NCI-H2171 treated with DMSO at 0.1 percent for 48 hours (cell line): ENCODE measurements at regions not wholly inside any gene's neighbourhood (a gene's known extent, or its start where the extent isn't known, plus 50 kb on each side); places are given as distances from the start of the nearest gene placed in this dataset.
A peak's percentile ranks its signal among the peaks of the same experiment; 100 is the strongest.

Experiments used
- DNase-seq: peaks from one replicate; lab custom pipeline; 2025; lab: John Stamatoyannopoulos, UW

DNA sequence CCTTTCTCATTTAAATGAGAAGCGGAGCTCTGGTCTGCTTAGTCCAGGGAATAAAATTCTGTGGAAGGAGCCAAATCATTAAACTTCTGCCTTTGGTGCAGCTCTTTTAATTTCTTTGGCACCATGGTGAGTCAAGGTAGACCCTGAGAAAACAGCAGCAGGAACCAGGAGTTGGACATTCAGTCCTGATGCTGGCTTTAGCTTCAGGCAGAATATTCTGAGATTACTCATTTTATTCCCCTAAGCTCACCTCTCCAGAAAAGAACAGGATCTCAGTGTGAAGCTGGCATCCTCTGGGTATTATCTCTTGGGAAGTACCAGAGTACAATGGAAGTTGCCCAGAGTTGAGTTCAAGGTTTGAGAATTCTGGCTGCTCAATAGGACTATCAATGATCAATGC is 211.6 kb upstream of the NRP1 start:
- no peak for DNase-seq

DNA sequence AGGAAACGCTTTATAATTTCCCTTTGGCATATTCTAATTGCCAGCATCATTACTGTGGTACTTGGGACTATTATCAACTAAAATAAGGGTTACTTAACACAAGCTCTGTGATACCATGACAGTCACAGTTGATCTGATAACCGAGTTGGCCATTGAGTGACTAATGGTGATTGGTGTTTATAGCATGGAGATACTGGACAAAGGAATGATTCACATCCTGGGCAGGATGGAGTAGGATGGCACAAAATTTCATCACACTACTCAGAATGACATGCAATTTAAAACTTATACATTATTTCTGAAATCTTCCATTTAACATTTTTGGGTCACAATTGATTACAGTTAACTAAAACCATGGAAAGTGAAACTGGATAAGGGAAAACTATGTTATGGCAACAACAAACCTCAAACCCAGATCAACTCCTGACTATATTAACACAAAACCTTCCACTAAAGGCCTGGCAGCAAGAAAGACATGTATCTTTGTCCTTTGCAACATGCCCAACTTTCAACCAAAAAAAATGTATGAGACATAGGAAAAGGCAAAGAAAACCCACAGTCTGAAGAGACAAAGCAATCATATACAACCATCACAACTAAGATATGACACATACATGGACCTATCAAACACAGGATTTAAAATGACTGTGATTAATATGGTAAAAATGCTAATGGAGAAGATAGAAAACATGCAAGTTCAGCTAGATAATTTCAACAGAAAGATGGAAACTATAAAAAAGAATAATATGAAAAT is 208.5 kb upstream of the NRP1 start:
- no peak for DNase-seq

DNA sequence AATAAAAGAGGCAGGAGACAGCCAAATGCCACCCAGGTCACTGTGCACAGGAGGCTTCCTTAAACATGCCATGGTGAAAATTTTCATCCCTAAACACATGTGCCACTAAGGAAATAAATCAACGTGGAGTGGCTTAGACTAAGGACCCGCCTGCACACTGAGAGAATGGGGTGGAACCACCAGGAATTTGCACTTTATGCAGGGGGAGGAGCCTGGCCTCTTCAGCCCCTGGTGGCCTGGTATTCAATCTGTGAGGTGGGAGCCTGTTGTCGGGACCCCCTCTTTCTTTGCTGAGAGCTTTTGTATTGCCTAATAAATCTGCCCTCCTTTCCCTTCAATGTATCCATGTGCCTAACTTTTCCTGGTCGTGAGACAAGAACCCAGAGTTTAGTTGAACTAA is 204.6 kb upstream of the NRP1 start:
- no peak for DNase-seq

DNA sequence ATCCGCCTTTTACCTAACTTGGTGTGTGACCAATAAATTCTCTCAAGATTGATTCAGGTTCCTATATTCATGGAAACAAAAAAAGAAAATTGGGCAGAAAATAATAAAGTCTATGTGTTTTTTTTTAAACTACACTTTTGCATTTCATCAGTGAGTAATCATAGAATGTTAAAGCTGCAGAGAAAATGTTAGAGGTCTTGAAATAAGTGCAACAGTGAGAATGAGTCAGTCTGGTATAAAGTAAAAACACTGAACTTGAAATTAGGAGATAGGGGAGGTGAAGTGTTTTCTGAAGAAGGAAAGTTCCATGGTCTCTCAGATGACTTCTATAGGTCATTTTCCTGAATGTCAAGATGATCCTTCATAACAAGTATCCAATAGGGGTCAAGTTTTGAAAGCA is 202.6 kb upstream of the NRP1 start:
- no peak for DNase-seq

DNA sequence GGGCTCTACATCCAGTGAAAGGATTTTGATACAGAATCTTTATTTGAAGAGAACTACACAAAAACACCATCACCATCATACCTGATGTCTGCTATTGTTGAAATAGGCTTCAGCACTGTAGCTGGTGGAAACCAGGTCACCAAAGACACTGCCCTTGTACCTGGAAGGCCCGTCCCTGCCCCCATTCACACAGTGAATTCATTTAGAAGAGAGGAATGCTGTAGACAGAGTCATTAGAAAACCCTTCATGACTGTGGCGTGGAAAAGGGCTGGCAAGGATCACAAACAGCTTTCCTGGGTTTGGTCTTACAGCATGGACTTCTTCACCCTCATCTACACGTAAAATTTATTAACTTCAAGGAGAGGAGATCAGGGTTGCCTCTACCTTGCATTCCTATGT is 202.0 kb upstream of the NRP1 start:
- no peak for DNase-seq

DNA sequence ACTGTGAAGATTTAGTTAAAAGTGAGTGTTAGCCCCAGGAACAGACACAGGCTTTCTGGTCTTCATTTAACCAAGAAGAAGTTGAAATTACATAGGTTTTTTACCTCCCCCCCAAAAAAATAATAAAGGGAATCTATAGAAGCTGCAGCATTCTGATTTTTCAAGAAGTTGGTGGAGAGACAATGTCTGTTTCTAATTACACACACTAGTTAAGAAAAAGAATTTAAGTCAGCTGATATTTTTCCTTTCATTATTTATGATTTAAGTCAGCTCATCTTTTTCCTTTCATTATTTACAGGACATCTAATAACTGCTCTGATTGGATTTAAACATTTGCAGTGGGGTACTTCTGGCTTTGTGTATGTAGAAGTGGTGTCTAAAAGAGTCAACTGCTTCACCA is 201.4 kb upstream of the NRP1 start:
- no peak for DNase-seq

DNA sequence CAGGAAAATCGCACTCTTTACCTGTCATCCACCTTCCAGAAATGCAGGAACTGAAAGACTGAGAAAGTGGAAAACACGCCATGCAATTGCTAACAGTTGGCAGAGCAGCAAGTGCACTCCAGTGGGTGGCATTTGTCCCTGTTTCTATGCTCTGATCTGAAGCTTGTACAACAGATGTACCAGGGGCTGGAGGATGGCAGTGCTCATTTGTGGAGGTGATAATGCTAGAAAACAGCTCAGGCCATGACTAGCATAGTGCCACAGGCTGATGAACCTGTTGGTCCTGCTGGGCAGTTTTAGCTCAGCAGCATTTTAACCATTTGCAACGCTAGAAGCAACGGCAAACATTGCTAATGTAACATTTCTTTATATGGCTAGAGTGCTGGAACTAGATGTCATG is 199.9 kb upstream of the NRP1 start:
- DNase-seq, result no peak

DNA sequence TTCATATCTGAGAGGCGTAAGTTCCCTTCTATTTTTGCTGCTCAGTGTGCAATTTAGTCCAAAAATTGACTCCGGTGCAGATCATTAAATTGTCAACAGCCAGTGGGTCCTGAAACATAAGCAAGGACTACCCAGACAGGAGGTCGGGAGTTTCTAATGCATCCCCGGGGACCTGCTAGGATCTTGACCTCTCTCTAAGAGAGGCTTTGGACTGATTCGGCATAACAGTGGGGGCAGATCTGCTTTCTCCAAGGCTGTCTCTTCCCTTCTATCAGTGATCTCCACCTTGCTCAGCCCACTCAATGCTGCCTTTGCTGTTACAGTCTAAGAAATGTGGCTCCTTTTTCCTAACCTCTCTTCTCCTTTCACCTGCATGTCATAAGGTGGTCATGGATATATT is 199.1 kb upstream of the NRP1 start:
- no peak for DNase-seq

DNA sequence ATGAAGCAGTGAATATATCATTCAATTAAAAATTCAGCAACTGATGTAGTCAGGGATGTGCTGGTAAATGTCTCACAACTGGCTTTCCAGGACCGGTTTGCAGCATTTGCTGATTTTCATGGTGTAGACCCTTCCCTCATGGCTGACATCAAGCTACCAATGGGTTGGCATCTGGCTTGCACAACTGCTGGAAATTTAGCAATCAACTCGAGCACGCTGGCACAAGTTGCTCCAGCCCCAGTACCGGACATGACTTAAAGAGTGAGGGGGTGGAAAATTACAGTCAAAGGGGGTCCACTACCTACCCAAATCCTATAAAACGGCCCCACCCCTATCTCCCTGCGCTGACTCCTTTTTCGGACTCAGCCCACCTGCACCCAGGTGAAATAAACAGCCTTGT is 198.4 kb upstream of the NRP1 start:
- no peak for DNase-seq

DNA sequence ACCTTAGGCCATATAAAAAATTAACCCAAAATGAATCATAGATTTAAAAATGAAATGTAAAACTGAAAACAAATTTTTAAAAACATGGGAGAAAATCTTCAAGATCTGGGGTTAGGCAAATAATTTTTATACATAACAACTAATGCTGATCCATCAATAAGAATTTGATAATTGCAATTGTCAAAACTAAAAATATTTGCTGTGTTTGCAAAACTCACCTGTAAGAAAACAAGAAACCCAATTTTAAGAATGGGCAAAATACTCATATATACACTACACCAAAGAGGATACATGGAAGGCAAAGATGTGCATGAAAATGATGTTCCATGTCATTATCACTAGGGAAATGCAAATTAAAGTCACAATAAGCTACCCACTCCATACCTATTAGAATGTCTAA is 194.8 kb upstream of the NRP1 start:
- DNase-seq, result no peak

DNA sequence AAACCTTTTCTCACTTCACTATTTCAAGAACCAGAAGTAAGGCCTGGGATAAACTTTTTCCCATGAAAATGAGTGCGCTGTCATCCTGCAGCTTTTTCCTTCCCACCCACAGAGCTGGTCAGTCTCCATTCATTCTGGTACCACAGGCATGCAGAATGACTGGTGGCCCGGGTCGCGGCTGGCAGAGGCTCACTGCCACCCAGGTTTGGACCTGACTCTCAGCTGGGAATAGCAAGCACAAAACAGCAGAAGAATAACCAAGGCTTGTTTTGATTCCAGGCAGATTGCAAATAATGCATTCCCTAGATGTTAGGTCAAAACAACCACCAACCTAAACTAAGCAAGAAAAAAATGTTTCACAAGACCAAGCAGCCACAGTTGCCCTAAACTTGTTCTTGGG is 190.5 kb upstream of the NRP1 start:
- DNase-seq, result no peak

DNA sequence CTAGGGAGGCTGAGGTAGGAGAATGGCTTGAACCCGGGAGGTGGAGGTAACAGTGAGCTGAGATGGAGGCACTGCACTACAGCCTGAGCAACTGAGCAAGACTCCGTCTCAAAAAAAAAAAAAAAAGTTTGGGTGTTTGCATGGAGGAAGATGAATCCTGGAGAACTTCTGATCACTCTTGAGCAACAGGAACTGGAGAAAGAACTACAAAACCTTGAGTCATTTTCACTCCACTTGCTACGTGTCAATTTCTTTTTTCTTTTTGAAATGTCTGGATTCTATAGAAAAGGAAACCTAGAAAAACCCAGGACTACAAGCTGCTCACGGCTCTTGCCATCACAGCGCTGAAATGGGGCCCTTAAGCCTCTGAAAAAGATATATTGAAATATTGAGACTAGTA is 189.6 kb upstream of the NRP1 start:
- DNase-seq, result no peak

DNA sequence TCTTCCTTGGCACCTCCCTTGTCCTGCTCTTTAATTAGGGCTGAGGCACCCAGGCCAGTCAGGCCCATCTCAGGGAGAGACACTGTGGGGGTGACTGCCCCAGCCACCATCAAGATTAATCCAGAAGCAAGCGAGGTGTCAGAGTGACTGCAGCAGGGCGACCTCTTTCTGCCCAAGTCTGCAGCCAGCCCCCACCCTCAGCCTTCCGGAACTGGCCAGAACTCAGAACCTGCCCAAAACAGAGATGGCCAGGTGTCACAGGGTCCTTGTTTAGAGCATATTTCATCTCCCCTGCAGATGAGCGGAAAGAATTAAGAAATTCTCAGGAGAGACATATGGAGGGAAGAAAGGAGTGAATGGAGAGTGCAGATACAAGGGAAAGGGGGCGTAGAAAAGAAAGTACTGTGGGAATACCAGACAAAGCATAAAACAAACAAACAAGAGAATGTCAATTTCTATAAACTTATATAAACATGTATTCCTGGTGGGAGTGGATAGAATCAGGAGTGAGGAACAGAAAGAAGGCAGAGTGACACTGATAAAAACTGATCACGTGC is 188.8 kb upstream of the NRP1 start:
- DNase-seq, result no peak

DNA sequence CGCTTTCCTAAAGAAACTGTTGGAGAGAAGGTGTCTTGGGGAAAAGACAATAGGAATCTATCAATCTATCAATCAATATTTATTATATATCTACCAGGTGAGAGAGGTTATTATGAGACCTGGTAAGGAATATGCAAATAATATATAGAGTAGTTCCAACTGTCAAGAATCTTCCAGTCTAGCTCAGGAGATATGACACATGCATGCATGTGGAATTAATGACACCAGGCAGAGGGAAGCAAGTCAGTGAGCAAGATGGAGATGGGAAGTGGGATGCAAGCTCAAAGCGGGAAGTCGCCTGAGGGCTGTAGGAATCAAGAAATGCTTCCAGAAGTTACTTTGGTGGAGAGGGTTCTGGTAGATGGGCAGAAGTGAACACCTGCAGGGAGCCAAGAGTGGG is 187.4 kb upstream of the NRP1 start:
- no peak for DNase-seq

DNA sequence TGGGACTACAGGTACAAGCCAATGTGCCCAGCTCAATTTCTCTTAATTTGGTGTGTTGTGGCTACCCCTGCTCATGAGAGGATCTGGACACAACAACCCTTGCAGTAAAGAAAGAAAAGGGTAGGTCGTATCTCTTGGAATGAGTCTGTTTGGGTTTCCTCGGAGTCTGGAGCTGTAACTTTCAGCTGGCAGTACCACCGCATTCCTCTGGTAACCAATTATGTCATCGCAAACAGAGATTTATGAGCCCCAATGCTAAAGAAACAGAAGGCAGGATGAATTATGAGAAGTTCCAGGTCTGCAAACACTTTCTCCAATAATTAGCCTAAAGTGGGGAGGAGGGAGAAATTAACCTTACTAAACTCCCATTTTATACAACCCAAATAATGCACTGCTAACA is 186.6 kb upstream of the NRP1 start:
- DNase-seq, result no peak

DNA sequence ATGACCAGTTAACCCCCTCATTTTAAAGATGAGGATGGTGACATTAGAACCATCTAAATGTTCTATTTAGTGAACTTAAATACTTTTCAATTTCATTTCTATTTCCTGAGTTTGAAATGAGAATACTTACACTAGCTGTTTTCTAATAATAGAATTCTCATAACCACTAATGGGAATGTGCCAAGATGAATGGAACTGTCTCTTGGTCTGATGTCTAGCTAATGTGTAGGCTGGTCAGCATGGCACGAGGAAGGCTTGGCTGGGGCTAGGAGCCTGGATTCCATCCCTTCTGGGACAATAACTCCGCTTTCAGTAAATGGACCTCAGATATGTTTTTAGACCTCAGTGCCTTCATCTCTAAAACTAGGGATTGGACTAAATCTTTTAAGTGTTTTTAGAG is 185.8 kb upstream of the NRP1 start:
- no peak for DNase-seq

DNA sequence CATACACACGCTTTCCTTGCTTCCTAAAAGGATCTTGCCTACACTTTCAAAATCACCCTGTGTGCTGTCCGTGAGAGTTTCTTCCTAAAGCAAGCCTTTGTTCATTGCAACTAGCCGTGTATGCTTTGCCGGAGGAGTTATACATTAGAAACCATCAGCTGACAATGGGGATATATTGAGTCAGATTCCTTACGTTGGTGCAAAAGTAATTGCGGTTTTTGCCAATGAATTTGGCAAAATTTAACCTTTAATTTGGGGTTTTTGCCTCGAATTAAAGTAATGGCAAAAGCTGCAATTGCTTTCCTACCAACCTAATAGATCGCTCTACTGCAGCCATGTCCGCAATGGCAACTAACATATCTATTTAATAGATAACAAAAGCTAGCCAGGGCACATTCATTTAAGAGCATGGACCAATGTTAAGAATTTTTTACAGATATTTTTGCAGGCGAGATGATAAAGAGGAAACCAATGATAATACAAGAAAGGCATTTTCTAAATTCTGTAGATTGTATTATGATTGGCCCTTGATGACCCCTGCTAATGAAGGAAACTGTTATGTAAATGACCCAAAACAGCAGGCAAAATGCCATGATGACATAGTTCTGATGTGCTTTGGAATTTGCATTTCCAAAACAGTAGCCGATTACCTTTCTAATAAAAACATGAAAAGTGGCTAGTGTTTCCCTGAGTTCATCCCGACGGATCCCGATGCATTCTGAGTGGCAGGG is 184.8 kb upstream of the NRP1 start:
- DNase-seq, result no peak

DNA sequence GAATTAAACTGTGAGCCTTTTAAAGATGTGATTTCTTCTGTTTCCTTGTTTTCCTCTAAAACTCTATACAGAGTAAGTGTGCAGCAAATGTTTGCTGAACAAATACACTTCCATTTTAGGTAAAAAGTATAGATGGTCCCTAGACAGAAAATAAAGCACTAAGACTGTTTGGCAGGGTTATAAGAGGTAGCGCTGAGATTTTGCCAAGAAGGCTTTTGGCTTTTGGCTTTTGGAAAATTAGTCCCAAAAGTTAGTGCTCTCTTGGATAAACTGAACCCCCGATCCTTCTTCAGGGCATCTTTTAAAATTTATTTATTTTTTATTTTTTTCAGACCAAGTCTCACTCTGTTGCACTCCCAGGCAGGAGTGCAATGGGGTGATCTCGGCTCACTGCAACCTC is 175.7 kb upstream of the NRP1 start:
- no peak for DNase-seq

DNA sequence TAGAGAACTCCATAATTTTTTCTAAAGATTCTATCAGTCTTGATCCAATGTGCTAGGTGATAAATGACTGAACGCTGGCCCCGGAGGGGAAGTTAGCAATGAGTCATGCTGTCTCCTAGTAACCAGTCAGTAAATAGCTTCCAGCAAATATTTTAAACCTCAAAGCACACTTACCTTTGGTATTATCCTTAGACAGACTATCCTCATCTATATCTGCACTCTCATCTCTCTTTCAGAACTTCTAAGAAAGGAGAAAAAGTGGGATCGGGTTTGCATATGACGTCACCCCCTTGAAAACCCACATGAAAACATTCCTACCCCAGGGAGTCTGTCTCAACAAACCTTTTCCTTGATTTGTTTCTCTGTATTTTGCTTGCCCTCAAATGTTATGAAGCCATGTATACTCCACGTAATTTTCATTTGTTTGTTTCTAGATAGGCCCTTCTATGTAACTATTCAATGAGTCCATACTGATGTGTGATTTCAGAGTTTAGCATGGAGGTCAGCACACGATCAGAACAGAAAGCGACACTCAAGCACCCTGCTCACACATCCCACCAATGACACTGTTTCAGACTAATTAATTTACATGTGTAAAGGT is 174.9 kb upstream of the NRP1 start:
- peak; percentile 10 for DNase-seq

DNA sequence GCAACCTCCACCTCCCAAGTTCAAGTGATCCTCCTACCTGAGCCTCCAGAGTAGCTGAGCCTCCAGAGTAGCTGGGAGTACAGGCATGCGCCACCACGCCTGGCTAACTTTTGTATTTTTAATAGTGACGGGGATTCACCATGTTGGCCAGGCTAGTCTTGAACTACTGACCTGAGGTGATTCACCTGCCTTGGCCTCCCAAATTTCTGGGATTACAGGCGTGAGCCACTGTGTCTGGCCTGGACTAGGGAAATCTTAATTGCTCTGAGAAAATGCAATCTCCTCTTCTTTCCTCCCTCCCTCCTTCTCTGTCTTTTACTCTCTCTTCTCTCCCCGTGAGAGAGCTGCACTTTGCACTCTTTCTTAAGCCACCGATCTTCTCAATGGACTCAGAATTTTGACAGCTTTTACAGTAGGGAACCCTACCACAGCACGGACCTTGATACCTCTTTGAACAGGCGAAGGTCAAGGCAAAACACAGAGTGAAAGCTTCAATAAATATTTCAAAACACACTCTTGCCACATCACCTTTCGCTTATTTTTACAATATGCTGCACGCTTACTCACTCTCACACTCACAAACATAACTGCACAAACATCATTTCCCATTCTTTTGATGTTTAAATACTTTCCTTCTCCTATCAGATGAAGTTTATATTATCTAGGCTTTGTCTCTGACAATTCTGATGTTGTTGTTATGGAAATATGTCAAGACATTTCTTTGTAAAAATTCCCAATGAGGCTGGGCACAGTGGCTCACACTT is 173.4 kb upstream of the NRP1 start:
- no peak for DNase-seq

DNA sequence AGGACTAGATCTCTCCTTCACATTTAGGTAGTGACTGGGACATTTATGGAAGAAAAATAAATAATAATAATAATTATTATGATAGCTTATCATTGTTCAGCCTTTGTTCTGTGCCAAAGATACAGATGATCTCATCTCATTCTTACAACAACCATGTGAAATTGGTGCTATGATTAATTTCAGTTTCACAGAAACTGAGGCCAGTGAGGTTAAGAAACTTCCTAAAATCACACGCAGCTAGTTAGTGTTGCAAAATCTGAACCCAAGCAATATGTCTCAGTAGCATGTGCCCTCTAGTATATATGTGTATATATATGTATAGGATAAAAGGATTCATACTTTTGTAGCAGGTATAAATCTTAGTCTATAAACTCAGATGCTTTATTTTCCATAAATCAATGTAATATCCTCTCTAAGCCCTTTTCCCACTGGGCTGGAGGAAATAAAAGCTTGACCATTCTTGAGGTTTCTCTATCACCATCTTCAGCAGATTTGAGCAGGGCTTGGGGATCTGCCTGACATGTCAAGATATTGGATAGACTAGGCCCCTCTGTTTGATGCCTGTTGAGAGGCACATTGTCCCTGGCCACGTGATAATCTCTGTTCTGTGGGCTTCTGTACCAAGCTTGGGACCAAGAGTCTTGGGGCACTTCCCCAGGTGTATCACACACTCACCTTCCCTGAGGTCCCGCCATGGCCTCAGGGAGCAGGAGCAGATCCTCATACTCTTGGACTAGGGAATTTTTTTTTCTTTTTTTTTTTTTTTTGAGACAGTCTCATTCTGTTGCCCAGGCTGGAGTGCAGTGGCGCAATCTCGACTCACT is 172.6 kb upstream of the NRP1 start:
- DNase-seq, result no peak

DNA sequence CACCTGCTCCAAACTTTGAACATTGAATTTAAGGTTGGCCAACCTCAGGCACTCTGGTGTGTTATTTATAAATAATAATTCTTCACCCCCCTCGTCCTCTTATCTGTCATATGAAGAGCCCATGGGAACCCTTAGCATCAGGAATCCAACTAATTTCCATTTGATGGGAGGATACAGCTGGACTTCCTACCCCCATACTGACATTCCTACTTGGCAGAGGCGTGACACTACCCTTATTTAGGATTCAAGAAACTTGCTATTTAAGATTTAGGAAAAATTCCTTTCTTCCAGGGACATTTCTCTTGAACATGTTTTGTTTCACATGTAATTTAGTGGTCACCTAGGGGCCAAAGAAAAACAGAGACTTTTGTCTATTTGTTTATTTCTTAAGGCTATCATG is 171.9 kb upstream of the NRP1 start:
- no peak for DNase-seq
